Hematopoietic multipotent progenitor cell treated with erythropoietin and hydrocortisone succinate and interleukin-3 and kit ligand, for 6 days (in vitro differentiated cells): ENCODE measurements at regions not wholly inside any gene's neighbourhood (a gene's known extent, or its start where the extent isn't known, plus 50 kb on each side); places are given as distances from the start of the nearest gene placed in this dataset.
A peak's percentile ranks its signal among the peaks of the same experiment; 100 is the strongest.

Experiments used
- DNase-seq: peaks from one replicate; pipeline ENCODE4 v3.0.0-alpha.2; 2015

DNA sequence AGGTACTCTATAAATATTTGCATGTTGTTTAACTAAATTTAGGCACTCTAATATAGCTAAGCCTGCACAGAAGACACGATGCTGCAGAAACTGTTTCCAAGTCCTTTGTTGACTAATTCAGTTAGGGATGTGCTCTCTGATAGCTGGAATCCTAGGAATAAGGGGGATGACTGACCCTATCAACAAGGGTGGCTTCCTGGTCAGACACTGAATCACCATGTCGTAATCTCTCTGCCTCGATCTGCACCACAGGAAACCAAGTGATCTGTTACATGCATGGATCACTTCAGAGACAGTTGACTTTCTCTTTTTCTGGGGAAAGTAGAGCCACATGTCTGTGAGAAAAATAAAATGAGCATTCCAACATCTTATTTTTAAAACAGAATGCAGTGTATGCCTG is 169.1 kb downstream of the GUCY2F start:
- no peak for DNase-seq

DNA sequence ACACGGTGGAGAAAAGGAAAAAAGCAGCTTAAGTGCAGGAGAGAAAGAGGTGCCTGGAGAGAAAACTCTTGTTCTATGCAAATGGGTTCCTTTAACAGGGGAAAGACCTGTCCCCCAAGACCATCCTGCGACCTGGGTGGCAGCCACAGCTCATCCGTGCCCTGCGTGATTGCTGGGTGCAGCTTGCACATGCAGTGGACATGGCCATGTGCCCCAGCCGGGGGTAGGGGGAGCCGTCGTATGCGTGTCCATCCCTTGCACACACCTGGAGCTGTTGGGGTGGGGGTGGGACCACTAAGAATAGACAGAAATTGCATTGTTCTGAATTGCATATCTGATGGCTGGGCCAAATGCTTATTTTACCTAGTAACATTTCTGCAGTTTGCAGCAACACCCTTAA is 171.9 kb downstream of the GUCY2F start:
- DNase-seq = no peak

DNA sequence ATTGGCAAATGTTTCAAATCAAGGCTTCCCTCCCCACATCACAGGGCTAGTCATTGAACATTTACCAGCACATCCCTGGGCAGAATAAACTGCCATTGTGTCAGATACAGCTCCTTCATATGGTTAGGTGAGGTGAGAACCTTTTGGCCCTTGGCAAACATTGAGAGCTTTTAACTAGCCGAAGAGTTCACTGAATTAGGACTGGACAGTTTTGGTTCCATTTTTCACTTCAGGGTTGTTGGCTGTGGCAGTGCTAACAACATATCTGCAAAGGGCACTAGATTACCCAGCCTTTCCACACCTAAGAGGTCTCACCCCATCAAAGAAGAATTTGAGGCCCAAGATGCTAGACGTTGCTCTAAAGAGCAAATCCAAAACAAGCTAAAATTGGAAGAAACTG is 180.7 kb downstream of the GUCY2F start:
- DNase-seq = no peak

DNA sequence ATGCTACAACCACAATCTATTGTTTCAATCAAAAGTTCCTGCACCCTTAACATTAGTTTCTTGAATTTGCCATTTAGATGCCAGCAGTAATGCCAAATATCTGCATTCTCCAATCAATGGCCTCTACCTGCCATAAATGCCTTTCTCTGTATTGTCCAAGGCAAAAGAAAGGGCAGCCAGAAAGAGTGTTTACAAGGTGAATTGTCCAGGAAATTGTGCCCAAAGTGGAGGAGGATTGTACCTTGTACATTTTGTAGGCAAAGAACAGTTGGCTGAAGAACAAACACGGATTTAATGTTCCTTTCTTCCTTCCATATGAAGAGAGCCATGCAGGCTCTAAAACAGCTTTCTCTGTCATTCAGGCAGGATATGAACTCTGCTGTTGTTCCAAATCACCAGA is 181.5 kb downstream of the GUCY2F start:
- DNase-seq = no peak

DNA sequence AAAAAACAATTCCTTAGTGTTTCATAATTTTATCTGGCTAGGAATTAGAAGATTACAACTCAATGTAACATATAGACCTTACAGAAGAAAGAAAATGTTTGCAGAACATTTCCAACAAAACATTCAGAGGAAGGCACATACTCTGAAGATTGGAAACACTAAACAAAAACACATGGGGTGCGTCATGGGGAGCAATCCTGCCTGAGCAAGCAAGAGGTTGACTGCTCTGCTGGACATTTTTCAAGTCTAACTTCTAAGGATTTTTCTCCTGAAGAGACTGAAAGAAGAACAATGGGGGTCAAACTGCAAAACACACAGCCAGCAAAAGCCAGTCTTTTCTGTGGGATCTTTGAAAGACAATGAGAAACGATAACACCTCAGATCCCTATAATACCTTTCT is 182.8 kb downstream of the GUCY2F start:
- DNase-seq = no peak

DNA sequence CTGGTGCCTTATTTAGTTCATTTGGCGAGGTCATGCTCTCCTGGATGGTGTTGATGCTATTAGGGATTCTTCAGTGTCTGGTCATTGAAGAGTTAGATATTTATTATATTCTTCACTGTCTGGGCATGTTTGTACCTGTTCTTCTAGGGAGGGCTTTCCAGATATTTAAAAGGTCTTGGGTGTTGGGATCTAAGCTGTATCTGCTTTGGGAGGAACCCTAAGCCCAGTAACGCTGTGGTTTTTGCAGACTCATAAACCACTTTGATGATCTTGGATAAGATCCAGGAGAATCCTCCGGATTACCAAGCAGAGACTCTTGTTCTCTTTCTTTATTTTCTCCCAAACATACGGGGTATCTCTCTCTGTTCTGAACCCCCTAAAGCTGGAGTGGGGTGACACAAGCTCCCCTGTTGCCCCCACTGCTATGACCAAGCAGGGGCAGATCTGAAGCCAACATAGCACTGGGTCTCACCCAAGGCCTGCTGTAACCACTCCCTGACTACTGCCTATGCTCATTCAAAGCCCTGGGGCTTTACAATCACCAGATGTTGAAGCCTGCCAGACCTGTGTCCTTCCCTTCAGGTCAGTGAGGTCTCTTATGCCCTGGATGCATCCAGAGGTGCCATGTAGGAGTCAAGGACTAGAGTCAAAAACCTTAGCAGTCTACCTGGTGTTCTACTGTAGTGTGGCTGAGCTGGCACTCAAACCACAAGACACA is 187.6 kb downstream of the GUCY2F start:
- DNase-seq = no peak

DNA sequence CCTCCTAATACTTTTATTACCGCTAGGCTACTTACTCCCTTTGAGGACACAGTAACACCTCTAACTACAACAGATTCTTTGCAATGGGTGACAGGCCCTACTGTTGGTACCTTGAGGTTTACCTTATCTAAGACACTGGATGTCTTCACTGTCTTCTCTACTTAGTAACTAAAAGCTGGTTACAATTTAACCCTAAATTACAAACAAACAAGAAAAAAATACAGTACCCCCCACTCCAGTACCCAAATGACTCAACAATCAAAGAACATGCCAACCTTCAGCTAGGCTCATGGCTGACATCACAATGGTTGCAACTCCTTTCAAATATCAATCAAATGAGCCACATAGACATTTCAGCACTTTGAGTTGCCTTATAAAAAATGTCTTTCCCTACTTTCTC is 198.0 kb downstream of the GUCY2F start:
- DNase-seq = no peak

DNA sequence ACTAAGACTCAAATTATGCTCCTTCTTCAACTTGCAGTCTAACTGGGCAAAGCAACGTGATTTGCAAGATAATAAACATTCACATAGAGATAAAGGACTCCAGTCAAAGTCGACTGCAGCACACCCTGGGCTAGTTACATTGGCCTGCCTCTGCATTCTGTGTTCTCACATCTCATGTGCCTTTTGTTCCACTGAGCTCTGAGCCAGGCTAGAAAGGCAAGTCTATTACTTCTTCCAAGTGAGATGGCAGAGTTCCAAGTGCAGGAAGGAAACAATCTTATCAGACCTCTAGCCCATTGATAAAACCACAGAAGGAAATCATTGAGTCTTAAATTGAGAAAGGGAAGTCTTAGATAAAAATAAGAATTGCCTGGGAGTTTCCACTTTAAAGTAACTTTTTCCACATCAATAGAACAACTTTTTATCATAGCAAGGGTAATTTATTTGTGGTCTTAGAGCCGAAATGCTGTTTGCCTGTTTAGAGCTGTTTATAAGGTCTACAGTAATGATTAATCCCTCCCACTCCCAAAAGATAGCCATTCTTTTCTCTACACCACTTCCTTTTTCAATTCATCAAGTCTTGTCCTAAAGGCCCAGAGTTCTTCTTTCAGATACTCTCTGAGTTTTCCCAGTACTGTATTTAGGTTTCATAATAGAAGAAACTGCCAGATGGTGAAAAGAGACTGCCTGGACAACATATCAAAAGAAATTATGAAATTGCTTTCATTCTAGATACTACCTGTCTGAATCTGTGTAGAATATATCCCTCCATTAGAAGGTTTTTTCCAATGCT is 200.2 kb downstream of the GUCY2F start:
- peak; percentile 3 for DNase-seq

DNA sequence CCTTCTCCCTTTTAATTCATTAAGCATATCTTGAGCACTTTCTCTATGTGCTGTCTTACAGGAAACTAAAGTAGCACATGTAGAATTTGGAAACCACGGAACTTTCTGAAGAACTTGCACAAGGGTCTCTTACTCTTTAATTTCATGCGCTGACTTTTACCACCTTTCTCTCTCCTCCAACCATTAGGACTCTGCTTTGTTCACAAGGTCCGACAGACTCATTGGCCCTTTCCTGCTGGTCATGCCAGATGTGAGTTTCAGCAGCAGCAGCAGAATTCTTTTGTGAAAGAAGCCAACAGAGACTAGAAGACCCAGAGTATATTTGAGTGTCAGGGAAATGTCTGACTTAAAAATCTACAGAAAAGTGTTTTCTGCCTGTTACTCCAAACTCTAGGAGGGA is 207.1 kb downstream of the GUCY2F start:
- no peak for DNase-seq

DNA sequence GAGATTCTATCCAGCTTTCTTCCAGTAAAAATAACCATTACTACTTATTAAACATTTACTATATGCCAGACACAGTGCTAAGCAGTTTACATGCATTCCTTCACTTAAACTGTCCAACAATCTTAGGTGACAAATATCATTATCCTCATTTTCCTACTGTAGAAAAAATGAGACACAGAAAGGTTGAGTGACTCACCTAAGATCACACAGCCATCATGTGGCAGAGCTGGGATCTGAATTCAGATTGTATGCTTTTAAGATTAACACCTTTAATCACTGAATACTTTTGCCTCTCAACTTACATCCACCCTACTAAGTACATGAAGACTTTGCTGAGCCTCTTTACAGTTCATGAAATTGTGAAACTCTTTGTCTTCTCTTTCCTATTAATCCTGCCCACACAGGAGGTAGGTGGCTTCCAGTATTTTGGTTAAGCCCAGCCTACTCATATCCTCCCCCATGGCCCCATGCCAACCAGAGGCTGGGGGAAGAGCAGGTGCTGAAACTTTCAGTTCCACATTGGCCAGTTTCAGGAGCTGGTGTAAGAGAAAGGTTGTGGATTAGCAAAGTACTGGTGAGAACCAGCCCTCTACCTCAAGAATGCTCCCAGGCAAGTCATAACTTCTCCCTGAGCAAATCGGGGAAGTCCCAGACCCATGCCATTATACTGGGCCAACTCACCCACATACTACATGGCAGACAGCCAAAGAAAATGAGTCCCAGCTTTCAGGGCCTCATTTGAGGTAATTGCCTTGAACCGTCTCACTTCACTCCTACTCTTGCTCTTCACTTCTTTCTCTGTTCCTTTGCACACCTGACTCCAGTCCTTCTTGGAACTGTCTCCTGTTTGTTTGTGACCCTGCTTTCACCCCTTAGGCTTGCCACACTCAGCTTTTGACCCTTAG is 211.1 kb downstream of the GUCY2F start:
- no peak for DNase-seq

DNA sequence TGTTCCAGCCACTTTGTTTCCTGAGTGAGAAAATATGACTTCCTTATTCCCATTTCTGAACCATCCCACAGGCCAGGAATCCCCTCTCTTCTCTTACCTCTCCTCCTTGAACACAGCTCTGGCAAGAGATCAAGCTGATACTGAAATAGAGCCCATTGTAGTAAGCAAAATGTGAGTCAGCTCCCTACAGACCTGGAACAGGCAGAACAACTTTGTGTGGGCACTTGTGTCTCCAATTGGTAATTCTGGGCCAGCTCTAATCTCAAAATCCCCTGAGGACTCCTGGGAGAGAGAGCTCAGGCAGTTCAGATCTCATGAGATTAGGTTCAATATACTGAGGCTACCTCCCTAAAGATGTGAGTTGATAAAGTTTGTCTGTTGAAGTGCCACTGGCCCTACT is 213.5 kb downstream of the GUCY2F start:
- DNase-seq = no peak

DNA sequence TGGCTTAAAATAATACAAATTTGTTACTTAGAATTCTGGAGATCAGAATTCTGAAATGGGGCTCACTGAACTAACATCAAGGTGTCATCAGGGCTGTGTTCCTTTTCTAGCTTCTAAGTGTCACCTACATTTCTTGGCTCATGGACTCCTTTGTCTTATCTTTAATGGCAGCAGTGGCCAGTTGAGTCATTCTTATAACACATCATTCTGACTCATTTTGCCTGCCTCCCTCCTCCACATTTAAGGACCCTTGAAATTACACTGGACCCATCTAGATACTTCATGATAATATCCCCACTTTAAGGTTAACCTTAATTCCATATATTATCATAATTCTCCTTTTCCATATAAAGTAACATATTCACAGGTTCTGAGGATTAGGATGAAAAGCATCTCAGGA is 215.9 kb downstream of the GUCY2F start:
- no peak for DNase-seq

DNA sequence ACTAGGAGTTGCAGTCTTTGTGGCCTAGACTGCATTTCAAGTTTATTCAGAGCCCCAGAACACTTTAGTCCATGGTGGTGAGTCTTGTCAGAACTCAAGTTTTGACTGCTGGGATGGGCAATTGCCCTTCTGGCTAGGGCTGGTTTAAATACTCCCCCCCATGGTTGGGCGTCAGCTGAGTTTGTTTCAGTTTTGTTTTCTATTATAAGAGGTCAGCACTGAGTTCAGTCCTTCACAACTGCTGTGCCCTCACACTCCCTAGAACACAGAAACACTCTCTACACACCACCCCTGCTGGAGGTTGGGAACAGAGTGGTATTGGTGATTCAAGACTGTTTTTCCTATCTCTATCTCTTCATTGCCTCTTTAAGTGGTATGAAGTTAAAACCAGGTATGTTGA is 217.0 kb downstream of the GUCY2F start:
- DNase-seq = no peak

DNA sequence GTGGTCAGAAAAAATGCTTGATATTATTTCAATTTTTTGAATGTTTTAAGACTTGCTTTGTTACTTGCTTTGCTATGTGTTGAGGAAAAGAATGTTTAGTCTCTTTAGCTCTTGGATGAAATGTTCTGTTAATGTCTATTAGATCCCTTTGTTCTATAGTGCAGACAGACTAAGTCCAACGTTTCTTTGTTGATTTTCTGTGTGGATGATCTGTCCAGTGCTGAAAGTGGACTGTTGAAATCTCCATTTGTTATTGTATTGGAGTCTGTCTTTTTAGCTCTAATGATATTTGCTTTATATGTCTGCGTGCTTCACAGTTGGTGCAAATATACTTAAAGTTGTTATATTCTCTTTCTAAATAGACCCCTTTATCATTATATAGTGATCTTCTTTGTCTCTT is 220.6 kb downstream of the GUCY2F start:
- DNase-seq = no peak

DNA sequence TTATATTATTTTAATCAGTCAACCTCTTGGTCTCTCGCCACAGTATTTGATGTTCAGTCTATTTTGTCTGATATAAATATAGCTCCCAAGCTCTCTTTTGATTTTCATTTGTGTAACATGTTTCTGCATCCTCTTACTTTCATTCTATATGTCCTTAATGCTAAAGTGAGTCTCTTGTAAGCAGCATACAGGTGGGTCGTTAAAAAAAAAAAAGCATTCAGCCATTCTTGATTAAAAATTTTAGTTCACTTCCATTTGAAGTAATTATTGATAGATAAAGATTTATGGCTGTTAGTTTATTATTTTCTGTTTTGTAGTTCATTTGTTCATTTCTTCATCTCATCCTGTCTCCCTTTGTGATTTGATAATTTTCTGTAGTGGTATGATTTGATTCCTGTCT is 229.1 kb downstream of the GUCY2F start:
- DNase-seq = no peak

DNA sequence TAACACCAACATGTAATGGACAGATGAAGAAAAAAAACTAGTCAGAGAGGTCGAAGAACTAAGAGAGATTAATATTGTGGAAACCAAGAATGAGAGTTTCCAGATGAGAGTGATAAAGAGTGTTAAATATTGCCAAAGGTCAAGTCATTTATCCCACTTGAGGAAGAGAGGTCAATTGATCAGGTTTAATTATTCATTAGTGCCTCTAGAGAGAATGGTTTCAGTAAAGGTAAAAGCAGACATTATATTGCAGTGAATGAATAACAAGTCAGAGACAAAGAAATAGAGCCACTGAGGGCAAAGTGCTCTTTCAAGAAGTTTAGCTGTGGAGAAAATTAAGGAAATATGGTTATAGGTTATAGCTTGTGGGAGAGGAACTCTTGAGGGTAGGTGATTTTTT is 263.1 kb downstream of the GUCY2F start:
- no peak for DNase-seq

DNA sequence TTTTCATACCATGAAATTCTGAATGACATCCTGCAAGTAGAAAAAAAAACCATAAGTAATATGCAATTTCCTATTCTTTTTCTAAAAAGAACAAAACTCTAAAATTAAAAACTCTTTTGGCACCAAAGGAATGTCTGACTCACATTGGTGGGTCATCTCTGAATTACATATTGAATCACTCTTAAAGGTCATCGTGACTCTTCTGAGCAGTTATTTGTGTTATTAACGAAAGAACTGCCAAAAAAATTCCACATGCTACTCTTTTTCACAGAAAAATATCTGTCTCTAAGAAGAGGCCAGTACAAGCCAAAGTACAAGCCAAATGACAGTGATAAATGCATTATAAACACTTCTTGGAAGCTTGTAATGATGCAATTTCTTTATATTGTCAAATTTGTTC is 282.2 kb downstream of the GUCY2F start:
- DNase-seq = no peak

DNA sequence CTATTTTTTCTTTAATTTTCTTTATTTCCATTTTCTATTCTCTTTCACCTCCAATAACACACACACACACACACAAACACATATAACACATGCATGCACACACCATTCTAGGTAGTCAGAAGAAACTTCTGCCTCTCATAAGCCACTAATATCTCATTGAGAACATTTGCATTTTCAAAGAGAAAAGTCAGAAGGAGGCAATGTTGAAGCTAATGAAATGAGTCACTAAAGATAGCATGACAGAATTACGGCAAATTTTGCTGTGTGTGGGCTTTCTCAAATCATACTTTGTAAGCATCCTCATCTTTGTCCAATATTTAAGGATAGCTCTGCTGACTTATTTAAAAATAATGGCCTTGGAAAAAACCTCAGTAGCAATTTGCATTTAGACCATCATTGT is 291.3 kb downstream of the GUCY2F start:
- DNase-seq = no peak

DNA sequence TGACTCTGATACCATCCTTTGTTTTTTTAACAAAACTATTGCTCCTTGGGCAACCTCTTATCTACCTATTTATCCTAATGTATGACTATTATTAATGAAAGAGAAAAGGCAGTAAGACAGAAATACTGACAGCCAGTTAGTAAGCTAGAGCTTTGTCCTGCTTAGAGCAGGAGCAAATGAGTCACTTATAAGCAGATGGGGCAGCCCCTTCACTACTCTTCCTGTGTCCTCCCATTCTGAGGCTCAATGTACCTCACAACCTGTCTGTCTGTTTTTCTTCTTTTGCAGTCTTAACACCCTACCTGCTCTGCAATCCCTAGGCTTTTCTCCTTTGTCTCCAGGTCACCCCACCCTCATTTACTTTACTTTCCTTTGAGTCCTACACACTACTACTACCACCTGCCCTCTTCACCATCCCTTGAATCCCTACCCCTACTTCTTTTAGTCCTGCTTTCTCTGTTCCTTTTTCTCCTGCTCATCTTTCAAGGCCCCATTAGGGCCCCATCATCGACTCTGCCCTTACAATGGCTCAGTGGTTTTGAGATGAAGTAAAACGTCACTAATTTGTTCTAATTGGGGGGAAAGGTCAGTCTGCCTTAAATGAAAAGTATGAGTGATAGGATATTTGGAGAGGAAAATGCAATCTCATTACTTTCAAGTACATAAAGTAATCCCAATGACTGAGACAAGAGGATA is 294.3 kb downstream of the GUCY2F start:
- no peak for DNase-seq

DNA sequence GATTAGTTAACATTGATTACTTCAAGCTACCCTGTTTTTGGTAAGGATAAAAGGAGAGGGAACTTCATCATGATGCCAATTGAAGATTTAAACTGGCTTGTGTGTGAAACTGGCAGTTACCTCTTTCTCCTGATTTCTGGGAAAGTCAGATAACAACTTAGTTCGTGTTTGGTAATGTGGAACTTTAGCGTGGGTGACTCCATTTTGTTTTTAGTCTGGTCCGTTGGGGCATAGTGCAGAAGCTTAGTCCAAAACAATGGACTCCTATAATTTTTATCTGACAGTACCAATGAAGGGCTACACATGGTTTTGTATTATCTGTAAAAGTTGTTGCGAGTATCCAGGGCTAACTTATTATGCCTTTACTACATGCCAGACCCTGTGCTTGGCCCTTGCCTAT is 294.9 kb downstream of the GUCY2F start:
- DNase-seq = no peak

DNA sequence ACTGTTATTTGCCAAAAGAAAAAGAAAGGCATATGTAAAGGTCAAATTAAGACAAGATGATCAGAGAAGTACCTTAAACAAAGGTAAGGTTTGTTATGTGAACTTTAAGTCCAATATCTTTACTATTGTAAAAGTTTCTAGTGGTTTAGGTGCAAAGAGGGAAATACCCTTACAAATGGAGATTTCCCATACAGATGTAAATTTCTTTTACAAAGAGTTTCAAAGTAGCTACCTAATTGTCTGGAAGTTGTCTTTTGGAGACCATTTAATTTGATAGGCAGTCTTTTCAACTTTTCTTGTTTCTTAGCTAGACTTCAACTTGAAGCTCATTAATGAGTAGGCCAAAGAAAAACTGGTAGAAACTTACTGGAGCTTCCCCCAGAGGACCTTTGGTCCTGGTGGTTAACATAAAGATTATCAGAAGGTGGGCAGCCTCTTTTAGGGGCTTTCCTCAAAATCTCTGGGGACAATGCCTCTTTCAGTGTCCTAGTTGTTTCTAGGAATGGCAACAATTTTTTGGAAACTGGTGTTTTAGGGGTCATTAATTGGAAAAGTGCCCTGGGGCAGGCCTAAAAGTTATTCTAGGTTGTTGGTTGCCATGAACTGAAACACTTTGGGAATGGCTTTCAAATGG is 297.3 kb downstream of the GUCY2F start:
- DNase-seq = no peak

DNA sequence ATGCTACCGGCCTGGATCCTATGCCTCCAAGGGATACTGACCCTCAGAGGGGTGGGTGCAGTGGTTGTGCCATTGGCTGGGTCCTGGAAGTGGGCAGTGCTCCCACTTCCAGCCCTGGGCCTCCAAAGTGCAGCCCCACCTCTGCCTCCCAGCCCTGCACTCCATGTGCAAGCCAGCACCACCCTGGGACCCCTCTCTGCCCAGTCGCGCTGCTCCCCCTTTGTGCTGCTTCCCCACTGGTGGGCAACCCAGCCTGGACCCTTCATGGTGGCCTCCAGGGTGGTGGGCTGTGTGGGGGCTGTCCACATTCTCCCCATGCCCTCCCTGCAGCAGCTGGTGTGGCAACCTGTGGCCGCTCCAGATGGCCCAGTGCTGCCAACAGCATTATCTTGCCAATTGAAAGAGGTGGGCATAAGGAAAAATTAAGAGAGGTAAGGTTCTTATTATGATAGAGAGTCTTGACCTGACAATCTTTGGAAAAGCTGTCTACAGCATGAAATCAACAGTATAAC is 309.7 kb downstream of the GUCY2F start:
- DNase-seq = no peak
